ENCODE measurements at regions not wholly inside any gene's neighbourhood (a gene's known extent, or its start where the extent isn't known, plus 50 kb on each side); places are given as distances from the start of the nearest gene placed in this dataset.

DNA sequence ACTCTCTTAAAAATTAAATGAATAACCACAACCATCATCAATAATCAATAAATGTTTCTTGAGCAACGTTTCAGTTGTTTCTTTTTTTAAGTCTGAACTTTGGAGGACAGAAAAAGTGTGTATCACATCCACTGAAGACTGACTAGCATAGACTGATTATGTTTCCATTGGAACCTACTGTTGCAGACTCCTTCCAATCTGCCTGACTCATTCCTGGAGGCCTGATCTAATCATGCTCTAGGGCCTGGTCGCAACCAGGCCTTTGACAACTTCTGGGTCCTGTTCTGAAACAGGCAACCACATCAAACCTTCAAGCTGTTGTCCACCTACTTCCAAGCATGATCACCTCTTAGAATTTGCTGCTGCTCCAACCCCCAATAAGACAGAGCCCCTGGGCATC lies 109.2 kb upstream of the NUDT7 start:
- TF ChIP-seq CTCF (IDR thresholded peaks at IDR 0.05) (no peak), POLR2A (IDR thresholded peaks at IDR 0.05) (no peak)

Data from upper lobe of left lung (tissue), 4 donors.